Central memory CD4-positive, alpha-beta T cell (primary cell): ENCODE measurements at regions not wholly inside any gene's neighbourhood (a gene's known extent, or its start where the extent isn't known, plus 50 kb on each side); places are given as distances from the start of the nearest gene placed in this dataset.
"Not testable (repeated sequence)": the region's sequence is repeated elsewhere in the genome, so short reads cannot be mapped to it uniquely, and the experiment has no call there.

Experiments
- DNase-seq: peaks from one replicate; pipeline ENCODE4 v3.0.0; 2022

GRCh38 chr18:60123031-60123430, 223.2 kb downstream of the PMAIP1 start:
- DNase-seq: no peak

GRCh38 chr18:60122339-60122738, 222.5 kb downstream of the PMAIP1 start:
- DNase-seq: no peak

- no peak for DNase-seq
Measured at GRCh38 chr18:60120231-60120750, 220.5 kb downstream of the PMAIP1 start.

- DNase-seq: no peak
Measured at GRCh38 chr18:60117321-60117720, 217.5 kb downstream of the PMAIP1 start.

- no peak for DNase-seq
Measured at GRCh38 chr18:60113396-60113795, 213.6 kb downstream of the PMAIP1 start.

- no peak for DNase-seq
Measured at GRCh38 chr18:60112369-60112768, 212.6 kb downstream of the PMAIP1 start.

GRCh38 chr18:60111525-60111924, 211.7 kb downstream of the PMAIP1 start:
- no peak for DNase-seq

- DNase-seq: no peak
Measured at GRCh38 chr18:60110836-60111235, 211.0 kb downstream of the PMAIP1 start.

- DNase-seq: no peak
Measured at GRCh38 chr18:60100778-60101177, 201.0 kb downstream of the PMAIP1 start.

GRCh38 chr18:60099709-60100108, 199.9 kb downstream of the PMAIP1 start:
- DNase-seq: no peak

- DNase-seq: no peak
Measured at GRCh38 chr18:60096428-60096827, 196.6 kb downstream of the PMAIP1 start.

- DNase-seq: no peak
Measured at GRCh38 chr18:60092073-60092472, 192.3 kb downstream of the PMAIP1 start.

- DNase-seq: no peak
Measured at GRCh38 chr18:60090170-60090569, 190.4 kb downstream of the PMAIP1 start.

- DNase-seq: no peak
Measured at GRCh38 chr18:60082790-60083189, 183.0 kb downstream of the PMAIP1 start.

- no peak for DNase-seq
Measured at GRCh38 chr18:60082282-60082681, 182.5 kb downstream of the PMAIP1 start.

GRCh38 chr18:60075477-60075876, 175.7 kb downstream of the PMAIP1 start:
- DNase-seq: no peak

- no peak for DNase-seq
Measured at GRCh38 chr18:60070631-60071030, 170.8 kb downstream of the PMAIP1 start.

GRCh38 chr18:60069145-60069544, 169.3 kb downstream of the PMAIP1 start:
- no peak for DNase-seq

GRCh38 chr18:60067426-60068210, 167.8 kb downstream of the PMAIP1 start:
- DNase-seq: no peak

- DNase-seq: no peak
Measured at GRCh38 chr18:60066219-60066975, 166.6 kb downstream of the PMAIP1 start.

- DNase-seq: no peak
Measured at GRCh38 chr18:60064271-60064670, 164.5 kb downstream of the PMAIP1 start.

- DNase-seq: not testable (repeated sequence)
Measured at GRCh38 chr18:60062831-60063230, 163.0 kb downstream of the PMAIP1 start.

GRCh38 chr18:60062396-60062795, 162.6 kb downstream of the PMAIP1 start:
- no peak for DNase-seq

GRCh38 chr18:60060578-60060977, 160.8 kb downstream of the PMAIP1 start:
- no peak for DNase-seq
